ENCODE measurements at regions not wholly inside any gene's neighbourhood (a gene's known extent, or its start where the extent isn't known, plus 50 kb on each side); places are given as distances from the start of the nearest gene placed in this dataset.

DNA sequence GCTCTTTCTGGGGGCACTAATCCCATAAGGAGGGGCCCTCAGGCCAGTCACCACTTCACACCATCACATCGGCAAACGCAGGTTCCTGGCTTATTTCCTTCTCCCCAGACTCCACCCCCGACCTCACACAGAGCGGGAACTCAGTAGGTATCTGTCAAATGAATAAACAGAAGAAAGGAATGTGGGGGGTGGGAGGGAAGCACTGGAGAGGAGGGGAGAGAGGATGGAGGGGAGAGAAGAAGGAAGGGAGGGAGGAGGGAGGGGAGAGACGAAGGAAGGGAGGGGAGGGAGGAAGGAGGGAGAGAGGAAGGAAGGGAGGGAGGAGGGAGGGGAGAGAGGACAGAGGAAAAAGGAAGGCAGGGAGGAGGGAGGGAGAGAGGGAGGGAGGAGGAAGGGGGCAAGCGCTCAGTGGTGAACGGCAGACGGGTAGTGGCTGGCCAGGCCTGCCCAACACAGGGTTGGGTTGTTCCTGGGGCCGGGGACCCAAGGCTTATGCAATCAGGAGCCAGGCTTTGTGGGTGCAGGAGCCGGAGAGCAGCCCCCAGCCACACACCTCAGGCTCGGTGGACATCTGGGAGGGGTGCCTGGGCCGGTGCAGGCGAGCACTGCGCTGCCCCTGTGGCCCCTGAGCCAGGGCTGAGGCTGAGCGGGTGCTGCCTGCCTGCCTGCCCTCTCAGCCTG is 52.6 kb upstream of the FBRSL1 start:
- TF ChIP-seq, protein P1, sequence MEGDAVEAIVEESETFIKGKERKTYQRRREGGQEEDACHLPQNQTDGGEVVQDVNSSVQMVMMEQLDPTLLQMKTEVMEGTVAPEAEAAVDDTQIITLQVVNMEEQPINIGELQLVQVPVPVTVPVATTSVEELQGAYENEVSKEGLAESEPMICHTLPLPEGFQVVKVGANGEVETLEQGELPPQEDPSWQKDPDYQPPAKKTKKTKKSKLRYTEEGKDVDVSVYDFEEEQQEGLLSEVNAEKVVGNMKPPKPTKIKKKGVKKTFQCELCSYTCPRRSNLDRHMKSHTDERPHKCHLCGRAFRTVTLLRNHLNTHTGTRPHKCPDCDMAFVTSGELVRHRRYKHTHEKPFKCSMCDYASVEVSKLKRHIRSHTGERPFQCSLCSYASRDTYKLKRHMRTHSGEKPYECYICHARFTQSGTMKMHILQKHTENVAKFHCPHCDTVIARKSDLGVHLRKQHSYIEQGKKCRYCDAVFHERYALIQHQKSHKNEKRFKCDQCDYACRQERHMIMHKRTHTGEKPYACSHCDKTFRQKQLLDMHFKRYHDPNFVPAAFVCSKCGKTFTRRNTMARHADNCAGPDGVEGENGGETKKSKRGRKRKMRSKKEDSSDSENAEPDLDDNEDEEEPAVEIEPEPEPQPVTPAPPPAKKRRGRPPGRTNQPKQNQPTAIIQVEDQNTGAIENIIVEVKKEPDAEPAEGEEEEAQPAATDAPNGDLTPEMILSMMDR (conservative IDR thresholded peaks at IDR 0.05 in 1 of 2, IDR thresholded peaks at IDR 0.05 in 1 of 2; ENCODE audit: low read depth in 1 of 2, low read length in 2 of 2) = no peak
- no peak for TF ChIP-seq EZH2 (IDR thresholded peaks at IDR 0.05; ENCODE audit: low read length, missing control alignments)

Measured in fibroblast of lung (primary cell).